OCI-LY3 (cell line): ENCODE measurements at regions not wholly inside any gene's neighbourhood (a gene's known extent, or its start where the extent isn't known, plus 50 kb on each side); places are given as distances from the start of the nearest gene placed in this dataset.
"Not testable (repeated sequence)": the region's sequence is repeated elsewhere in the genome, so short reads cannot be mapped to it uniquely, and the experiment has no call there.

ENCODE experiments used
- EZH2phosphoT487 ChIP-seq: fragments of 200-600 bp; shearing (Covaris generic); IDR thresholded peaks from 2 replicates; pipeline ENCODE4 v1.6.1; 2018; ENCODE audit warnings: antibody characterized with exemption, mixed run types, low read depth
- TF ChIP-seq, protein P1 (sequence below): fragments of 200-600, 300-600 bp; sonication (generic); IDR thresholded peaks from 2 replicates; pipeline ENCODE4 v1.5.1; 2014; ENCODE audit warnings: antibody characterized with exemption, low read length, low read depth

DNA sequence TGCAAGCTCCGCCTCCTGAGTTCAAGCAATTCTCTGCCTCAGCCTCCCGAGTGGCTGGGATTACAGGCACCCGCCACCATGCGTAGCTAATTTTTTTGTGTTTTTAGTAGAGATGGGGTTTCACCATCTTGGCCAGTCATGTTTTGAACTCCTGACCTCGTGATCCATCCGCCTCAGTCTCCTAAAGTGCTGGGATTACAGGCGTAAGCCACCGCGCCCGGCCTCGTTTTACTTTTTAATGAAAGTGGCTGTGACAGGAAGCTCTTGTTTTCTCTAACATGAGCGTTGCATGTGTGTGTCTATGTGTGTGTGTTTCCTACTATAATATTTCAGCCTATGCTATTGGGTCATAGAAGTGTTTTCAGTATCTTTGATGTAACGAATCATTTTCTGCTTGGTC, 613.3 kb downstream of the GRXCR1 start:
- TF ChIP-seq, protein P1, sequence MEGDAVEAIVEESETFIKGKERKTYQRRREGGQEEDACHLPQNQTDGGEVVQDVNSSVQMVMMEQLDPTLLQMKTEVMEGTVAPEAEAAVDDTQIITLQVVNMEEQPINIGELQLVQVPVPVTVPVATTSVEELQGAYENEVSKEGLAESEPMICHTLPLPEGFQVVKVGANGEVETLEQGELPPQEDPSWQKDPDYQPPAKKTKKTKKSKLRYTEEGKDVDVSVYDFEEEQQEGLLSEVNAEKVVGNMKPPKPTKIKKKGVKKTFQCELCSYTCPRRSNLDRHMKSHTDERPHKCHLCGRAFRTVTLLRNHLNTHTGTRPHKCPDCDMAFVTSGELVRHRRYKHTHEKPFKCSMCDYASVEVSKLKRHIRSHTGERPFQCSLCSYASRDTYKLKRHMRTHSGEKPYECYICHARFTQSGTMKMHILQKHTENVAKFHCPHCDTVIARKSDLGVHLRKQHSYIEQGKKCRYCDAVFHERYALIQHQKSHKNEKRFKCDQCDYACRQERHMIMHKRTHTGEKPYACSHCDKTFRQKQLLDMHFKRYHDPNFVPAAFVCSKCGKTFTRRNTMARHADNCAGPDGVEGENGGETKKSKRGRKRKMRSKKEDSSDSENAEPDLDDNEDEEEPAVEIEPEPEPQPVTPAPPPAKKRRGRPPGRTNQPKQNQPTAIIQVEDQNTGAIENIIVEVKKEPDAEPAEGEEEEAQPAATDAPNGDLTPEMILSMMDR = not testable (repeated sequence)
- TF ChIP-seq EZH2phosphoT487 = not testable (repeated sequence)
